A549 (cell line): ENCODE measurements at regions not wholly inside any gene's neighbourhood (a gene's known extent, or its start where the extent isn't known, plus 50 kb on each side); places are given as distances from the start of the nearest gene placed in this dataset.

Experiments used
- ATAC-seq, 2 experiments: fragments of 200-7000 bp in 1 of 2; fragments of >200 bp in 1 of 2; cut with Nextera tagmentation in 1 of 2; cut with Tn5 transposase in 1 of 2; 3 replicates each; pipeline versions ENCODE4 v1.8.0 to v1.9.1; 2018 to 2020; ENCODE audit warnings: mild to moderate bottlenecking in 1 of 2, moderate library complexity in 1 of 2
- CTCF ChIA-PET: fragments of 300-600 bp; sonication (Branson Sonifier 250); formaldehyde crosslinking; extraction: SDS; loops from one replicate; lab custom pipeline; 2021; ENCODE audit warnings: antibody characterized with exemption, inconsistent platforms; lab: Yijun Ruan, JAX
- POLR2A ChIA-PET: fragments of 350-600 bp; formaldehyde crosslinking; extraction: SDS; loops from one replicate; lab custom pipeline; 2021; ENCODE audit warnings: antibody characterized with exemption, inconsistent platforms; lab: Yijun Ruan, JAX
- DNase-seq, 2 experiments: peaks; one replicate each; pipeline versions ENCODE4 v3.0.0 to v3.0.0-alpha.2; 2011 to 2016; ENCODE audit warnings: low read depth in 1 of 2, low spot score in 1 of 2
- FAIRE-seq: peaks from 2 replicates; lab custom pipeline; 2011; peaks lifted over from hg19 to GRCh38; lab: Jason Lieb, UNC
- H3K27ac ChIP-seq, 2 experiments: fragments of >200 bp; sonication (Bioruptor Twin); formaldehyde crosslinking; 3 replicates each; pipeline ENCODE4 v1.5.1; 2016 to 2017
- H3K4me1 ChIP-seq: fragments of >200 bp; sonication (Bioruptor Twin); formaldehyde crosslinking; 3 replicates; pipeline ENCODE4 v1.6.1; 2016
- H3K4me2 ChIP-seq: fragments of >200 bp; sonication (Bioruptor Twin); formaldehyde crosslinking; 3 replicates; pipeline ENCODE4 v1.6.1; 2016
- H3K4me3 ChIP-seq: fragments of >200 bp; sonication (Bioruptor Twin); formaldehyde crosslinking; 3 replicates; pipeline ENCODE4 v1.5.1; 2016
- H3K9me3 ChIP-seq: fragments of >200 bp; sonication (Bioruptor Twin); formaldehyde crosslinking; 3 replicates; pipeline ENCODE4 v1.6.1; 2016
- BCL3 ChIP-seq: fragments of >200 bp; sonication (Bioruptor Twin); formaldehyde crosslinking; IDR thresholded peaks from 3 replicates; pipeline ENCODE4 v1.6.1; 2016
- CBX2 ChIP-seq: fragments of 200-600 bp; sonication (generic); IDR thresholded peaks from 2 replicates; pipeline ENCODE4 v1.6.1; 2016; ENCODE audit warnings: low read depth, mild to moderate bottlenecking, borderline replicate concordance
- CBX8 ChIP-seq: fragments of 200-600 bp; sonication (generic); IDR thresholded peaks from 2 replicates; pipeline ENCODE4 v1.6.1; 2016
- CHD4 ChIP-seq: fragments of 200-600 bp; sonication (generic); IDR thresholded peaks from 2 replicates; pipeline ENCODE4 v1.6.1; 2016; ENCODE audit warnings: antibody characterized with exemption, mild to moderate bottlenecking, borderline replicate concordance
- EHF ChIP-seq: fragments of 250-450 bp; sonication (Bioruptor Pico); IDR thresholded peaks from 2 replicates; pipeline ENCODE4 v1.5.0; 2020; ENCODE audit warnings: mild to moderate bottlenecking
- ELK1 ChIP-seq: fragments of 150-350 bp; IDR thresholded peaks from 2 replicates; pipeline ENCODE4 v1.6.1; 2014; ENCODE audit warnings: low read depth, mild to moderate bottlenecking, low read length
- HOXB13 ChIP-seq: fragments of 250-450 bp; sonication (Bioruptor Pico); IDR thresholded peaks from 2 replicates; pipeline ENCODE4 v1.5.0; 2020; ENCODE audit warnings: low read depth, mild to moderate bottlenecking, moderate library complexity
- HOXB5 ChIP-seq: fragments of 250-450 bp; sonication (Bioruptor Pico); IDR thresholded peaks from 2 replicates; pipeline ENCODE4 v1.5.0; 2020; ENCODE audit warnings: mild to moderate bottlenecking, moderate library complexity
- JUNB ChIP-seq: fragments of >200 bp; sonication (Bioruptor Twin); formaldehyde crosslinking; IDR thresholded peaks from 2 replicates; pipeline ENCODE4 v1.6.1; 2016
- KDM1A ChIP-seq: fragments of 200-600 bp; sonication (generic); IDR thresholded peaks from 2 replicates; pipeline ENCODE4 v1.6.1; 2016; ENCODE audit warnings: low read depth, mild to moderate bottlenecking
- NPAS2 ChIP-seq: fragments of 250-450 bp; sonication (Bioruptor Pico); IDR thresholded peaks from 2 replicates; pipeline ENCODE4 v1.8.0; 2022; ENCODE audit warnings: mild to moderate bottlenecking, moderate library complexity, borderline replicate concordance
- NR3C1 ChIP-seq: fragments of >200 bp; sonication (Bioruptor Twin); formaldehyde crosslinking; IDR thresholded peaks from 3 replicates; pipeline ENCODE4 v1.6.1; 2017
- PBX3 ChIP-seq: IDR thresholded peaks from 2 replicates; pipeline ENCODE4 v1.6.1; 2012
- POLR2AphosphoS2 ChIP-seq: conservative IDR thresholded peaks from 2 replicates; pipeline ENCODE4 v1.6.1; 2012; ENCODE audit warnings: low read length, improper control_type of control experiment, inconsistent platforms
- RARB ChIP-seq: fragments of 250-450 bp; sonication (Bioruptor Pico); IDR thresholded peaks from 2 replicates; pipeline ENCODE4 v1.8.0; 2021; ENCODE audit warnings: mild to moderate bottlenecking, moderate library complexity
- REST ChIP-seq: fragments of 200-600 bp; sonication (generic); IDR thresholded peaks from 2 replicates; pipeline ENCODE4 v1.6.1; 2016; ENCODE audit warnings: antibody characterized with exemption, mild to moderate bottlenecking, moderate library complexity
- RNF2 ChIP-seq: fragments of 200-600 bp; sonication (generic); IDR thresholded peaks from 2 replicates; pipeline ENCODE4 v1.6.1; 2016; ENCODE audit warnings: low read depth, mild to moderate bottlenecking, antibody characterized with exemption, moderate library complexity, borderline replicate concordance
- SMC3 ChIP-seq: fragments of >200 bp; sonication (Bioruptor Twin); formaldehyde crosslinking; IDR thresholded peaks from 3 replicates; pipeline ENCODE4 v1.6.1; 2018; ENCODE audit warnings: inconsistent platforms
- SREBF2 ChIP-seq: fragments of 450-650 bp; IDR thresholded peaks from 2 replicates; pipeline ENCODE4 v1.6.1; 2014; ENCODE audit warnings: mild to moderate bottlenecking, moderate library complexity
- TP53 ChIP-seq: fragments of 250-450 bp; sonication (Bioruptor Pico); IDR thresholded peaks from 2 replicates; pipeline ENCODE4 v1.5.0; 2021; ENCODE audit warnings: mild to moderate bottlenecking, moderate library complexity
- ZSCAN20 ChIP-seq: fragments of 250-450 bp; sonication (Bioruptor Pico); IDR thresholded peaks from 2 replicates; pipeline ENCODE4 v1.8.0; 2022; ENCODE audit warnings: mild to moderate bottlenecking, moderate library complexity
- WGBS: methylation state at CpG from one replicate; pipeline ENCODE4 v1.1.6; 2017; ENCODE audit errors: missing lambda C conversion rate; 5-methylcytosine and 5-hydroxymethylcytosine counted together
- TF ChIP-seq, protein P1 (sequence below): fragments of 250-450 bp; sonication (Bioruptor Pico); IDR thresholded peaks from 2 replicates; pipeline ENCODE4 v1.5.0; 2020; ENCODE audit warnings: low read depth, mild to moderate bottlenecking, moderate library complexity

DNA sequence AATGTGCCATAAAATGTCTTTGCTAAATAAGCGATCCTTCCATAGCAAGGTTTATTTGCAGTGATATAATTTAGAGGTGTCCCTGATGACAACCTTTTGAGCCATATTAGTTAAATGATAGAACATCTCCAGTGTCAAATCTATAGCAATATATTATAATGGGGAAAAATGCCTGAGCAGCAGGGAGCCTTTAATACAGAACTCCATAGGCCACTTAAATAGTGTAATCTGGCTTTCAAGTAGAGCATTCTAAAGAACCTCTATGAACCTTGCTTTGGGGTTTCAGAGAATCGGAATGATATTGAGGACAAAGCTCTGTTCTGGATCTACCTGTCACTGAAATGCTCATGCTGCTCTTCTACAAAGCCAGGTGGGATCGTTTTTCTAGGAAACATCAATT lies 96.7 kb upstream of the MEF2C start:
- ChIA-PET CTCF (no interaction called here), POLR2A (no interaction called here)
- TF ChIP-seq RARB (CRISPR knock-in tag) (no peak), KDM1A (no peak), NR3C1 (no peak), SREBF2 (no peak), EHF (CRISPR knock-in tag) (no peak), CHD4 (no peak), NPAS2 (CRISPR knock-in tag) (no peak), ZSCAN20 (CRISPR knock-in tag) (no peak), ELK1 (no peak), REST (no peak)
- ATAC-seq (no peak), FAIRE-seq (no peak), DNase-seq (no peak)
- 8% methylated on average over 3 of the region's 3 CpGs for WGBS
- Histone ChIP-seq H3K4me2 (no peak overlapping the region), H3K9me3 (no peaks in the 10 kb centered on the region), H3K27ac (no peak overlapping the region), H3K4me1 (no peaks in the 10 kb centered on the region), H3K4me3 (no peak overlapping the region)

DNA sequence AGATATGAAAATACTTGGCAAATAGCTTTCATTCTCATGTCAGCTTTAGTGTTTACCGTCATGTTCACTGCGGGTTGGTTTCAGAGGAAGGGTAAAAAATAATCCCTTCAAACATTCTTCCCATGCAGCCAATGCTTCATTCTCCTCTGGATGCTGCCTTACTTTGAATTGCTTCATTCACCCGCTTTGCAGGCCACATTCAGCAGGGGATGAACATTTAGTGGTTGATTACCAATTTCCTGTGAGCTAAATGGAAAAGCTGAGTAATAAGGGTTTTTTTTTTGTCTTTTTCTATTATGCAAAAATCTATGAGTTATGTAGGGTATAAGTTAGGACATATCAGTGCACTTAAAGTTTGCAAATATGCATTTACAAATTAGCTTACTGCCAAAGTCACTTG lies 96.3 kb upstream of the MEF2C start:
- no peak overlapping the region for H3K27ac ChIP-seq
- FAIRE-seq: no peak
- WGBS: 3% methylated on average over 3 of the region's 3 CpGs

More for the DNA sequence above, 96.3 kb upstream of the MEF2C start:
- POLR2A ChIA-PET: no interaction called here
- CTCF ChIA-PET: no interaction called here
- Histone ChIP-seq H3K4me2 (no peak overlapping the region), H3K9me3 (no peaks in the 10 kb centered on the region), H3K4me3 (no peak overlapping the region), H3K4me1 (no peaks in the 10 kb centered on the region)
- ATAC-seq (no peak), DNase-seq (no peak)
- TF ChIP-seq SMC3 (no peak), CBX8 (no peak), BCL3 (no peak), PBX3 (no peak), KDM1A (no peak), RARB (CRISPR knock-in tag) (no peak), HOXB13 (CRISPR knock-in tag) (no peak), TP53 (CRISPR knock-in tag) (no peak), SREBF2 (no peak), JUNB (no peak), CBX2 (no peak), POLR2AphosphoS2 (no peak), RNF2 (no peak), HOXB5 (no peak)
- TF ChIP-seq, protein P1, sequence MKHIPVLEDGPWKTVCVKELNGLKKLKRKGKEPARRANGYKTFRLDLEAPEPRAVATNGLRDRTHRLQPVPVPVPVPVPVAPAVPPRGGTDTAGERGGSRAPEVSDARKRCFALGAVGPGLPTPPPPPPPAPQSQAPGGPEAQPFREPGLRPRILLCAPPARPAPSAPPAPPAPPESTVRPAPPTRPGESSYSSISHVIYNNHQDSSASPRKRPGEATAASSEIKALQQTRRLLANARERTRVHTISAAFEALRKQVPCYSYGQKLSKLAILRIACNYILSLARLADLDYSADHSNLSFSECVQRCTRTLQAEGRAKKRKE (CRISPR knock-in tag): no peak
